ENCODE measurements at regions not wholly inside any gene's neighbourhood (a gene's known extent, or its start where the extent isn't known, plus 50 kb on each side); places are given as distances from the start of the nearest gene placed in this dataset.

GRCh38 chr6:150482883-150483409 lies 114.1 kb downstream of the IYD start:
- Histone ChIP-seq H3K4me1 (peaks cover 20% of the 10 kb centered on the region), H3K36me3 (no peaks in the 10 kb centered on the region), H3K27ac (replicated peaks) (no peak overlapping the region), H3K27me3 (ENCODE audit: low read depth) (no peaks in the 10 kb centered on the region), H3K4me3 (no peak overlapping the region), H3K9me3 (replicated peaks) (no peaks in the 10 kb centered on the region)
- intact Hi-C loops (cut with micrococcal nuclease) = no loop called here
- no peak for DNase-seq
- no peak for TF ChIP-seq CTCF (IDR thresholded peaks at IDR 0.05; ENCODE audit: borderline replicate concordance)

GRCh38 chr6:150485161-150485958 lies 114.3 kb upstream of the PLEKHG1 start:
- TF ChIP-seq CTCF (IDR thresholded peaks at IDR 0.05; ENCODE audit: borderline replicate concordance) = no peak
- Histone ChIP-seq H3K4me1 (peaks cover 9% of the 10 kb centered on the region), H3K4me3 (no peak overlapping the region), H3K27me3 (ENCODE audit: low read depth) (no peaks in the 10 kb centered on the region), H3K36me3 (no peaks in the 10 kb centered on the region), H3K9me3 (replicated peaks) (no peaks in the 10 kb centered on the region), H3K27ac (replicated peaks) (peak overlapping the region; percentile 47)
- no peak for DNase-seq
- intact Hi-C loops (cut with micrococcal nuclease) = no loop called here

- peaks cover 9% of the 10 kb centered on the region for H3K4me1 ChIP-seq
- no peaks in the 10 kb centered on the region for H3K9me3 ChIP-seq (replicated peaks)
- H3K27me3 ChIP-seq (ENCODE audit: low read depth) = no peaks in the 10 kb centered on the region
- DNase-seq = no peak
- no peak overlapping the region for H3K4me3 ChIP-seq
- no peak for TF ChIP-seq CTCF (IDR thresholded peaks at IDR 0.05; ENCODE audit: borderline replicate concordance)
- intact Hi-C loops (cut with micrococcal nuclease) = no loop called here
- H3K27ac ChIP-seq (replicated peaks) = peak overlapping the region; percentile 47
- no peaks in the 10 kb centered on the region for H3K36me3 ChIP-seq
Observed at GRCh38 chr6:150486048-150486447, 113.6 kb upstream of the PLEKHG1 start.

GRCh38 chr6:150490586-150490985 lies 109.1 kb upstream of the PLEKHG1 start:
- TF ChIP-seq CTCF (IDR thresholded peaks at IDR 0.05; ENCODE audit: borderline replicate concordance) = no peak
- Histone ChIP-seq H3K9me3 (replicated peaks) (no peaks in the 10 kb centered on the region), H3K36me3 (no peaks in the 10 kb centered on the region), H3K4me1 (peaks cover 27% of the 10 kb centered on the region), H3K27ac (replicated peaks) (no peak overlapping the region), H3K27me3 (ENCODE audit: low read depth) (no peaks in the 10 kb centered on the region), H3K4me3 (no peak overlapping the region)
- no peak for DNase-seq
- intact Hi-C loops (cut with micrococcal nuclease) = no loop called here

GRCh38 chr6:150491131-150491810 lies 108.4 kb upstream of the PLEKHG1 start:
- H3K9me3 ChIP-seq (replicated peaks) = no peaks in the 10 kb centered on the region
- H3K36me3 ChIP-seq = no peaks in the 10 kb centered on the region
- no peak overlapping the region for H3K4me3 ChIP-seq
- intact Hi-C loops (cut with micrococcal nuclease) = no loop called here
- peaks cover 24% of the 10 kb centered on the region for H3K4me1 ChIP-seq
- TF ChIP-seq CTCF (IDR thresholded peaks at IDR 0.05; ENCODE audit: borderline replicate concordance) = no peak
- H3K27me3 ChIP-seq (ENCODE audit: low read depth) = no peaks in the 10 kb centered on the region
- no peak overlapping the region for H3K27ac ChIP-seq (replicated peaks)
- no peak for DNase-seq
